Fibroblast of mammary gland (primary cell): ENCODE measurements at regions not wholly inside any gene's neighbourhood (a gene's known extent, or its start where the extent isn't known, plus 50 kb on each side); places are given as distances from the start of the nearest gene placed in this dataset.
"Not testable (repeated sequence)": the region's sequence is repeated elsewhere in the genome, so short reads cannot be mapped to it uniquely, and the experiment has no call there.

Experiments
- DNase-seq: peaks from one replicate; pipeline ENCODE4 v3.0.0-alpha.2; 2010; ENCODE audit warnings: low read depth
- H3K4me3 ChIP-seq: 2 replicates; pipeline ENCODE4 v1.5.1; 2011; ENCODE audit warnings: low read depth, mild to moderate bottlenecking, low read length, moderate library complexity; ENCODE audit not compliant: control insufficient read depth
- CTCF ChIP-seq: conservative IDR thresholded peaks from 2 replicates; pipeline ENCODE4 v1.5.1; 2011; ENCODE audit warnings: low read depth, low read length, inconsistent platforms; ENCODE audit not compliant: control insufficient read depth, insufficient read depth

- H3K4me3 ChIP-seq = no peak overlapping the region
- no peak for TF ChIP-seq CTCF
- DNase-seq = no peak
These were observed 315.4 kb upstream of the LRRC3B start for GRCh38 chr3:26307192-26307591.

- H3K4me3 ChIP-seq = no peak overlapping the region
- no peak for TF ChIP-seq CTCF
- DNase-seq = no peak
These were observed 314.8 kb upstream of the LRRC3B start for GRCh38 chr3:26307787-26308186.

GRCh38 chr3:26308454-26308853 lies 314.1 kb upstream of the LRRC3B start:
- H3K4me3 ChIP-seq = no peak overlapping the region
- DNase-seq = no peak
- no peak for TF ChIP-seq CTCF

- not testable (repeated sequence) for H3K4me3 ChIP-seq, DNase-seq
These were observed 313.0 kb upstream of the LRRC3B start for GRCh38 chr3:26309536-26309935.

- H3K4me3 ChIP-seq = no peak overlapping the region
- no peak for TF ChIP-seq CTCF
These were observed 309.8 kb upstream of the LRRC3B start for GRCh38 chr3:26312816-26313215.

GRCh38 chr3:26316472-26316871 lies 306.1 kb upstream of the LRRC3B start:
- TF ChIP-seq CTCF = no peak
- H3K4me3 ChIP-seq = no peak overlapping the region
- DNase-seq = no peak

More at GRCh38 chr3:26312816-26313215, 309.8 kb upstream of the LRRC3B start:
- DNase-seq = no peak

GRCh38 chr3:26323741-26324140 lies 298.8 kb upstream of the LRRC3B start:
- H3K4me3 ChIP-seq = not testable (repeated sequence)

GRCh38 chr3:26340001-26340400 lies 282.6 kb upstream of the LRRC3B start:
- H3K4me3 ChIP-seq = no peak overlapping the region
- TF ChIP-seq CTCF = no peak
- DNase-seq = no peak

More at GRCh38 chr3:26323741-26324140, 298.8 kb upstream of the LRRC3B start:
- DNase-seq = not testable (repeated sequence)
